WTC11 (cell line): ENCODE measurements at regions not wholly inside any gene's neighbourhood (a gene's known extent, or its start where the extent isn't known, plus 50 kb on each side); places are given as distances from the start of the nearest gene placed in this dataset.

Experiments used
- AFF4 ChIP-seq: sonication (generic); formaldehyde crosslinking; IDR thresholded peaks from 2 replicates; pipeline ENCODE4 v1.8.1; 2023; ENCODE audit warnings: mild to moderate bottlenecking, missing genetic modification reagents, borderline replicate concordance
- EMX1 ChIP-seq: fragments of 250-450 bp; sonication (Bioruptor Pico); IDR thresholded peaks from 2 replicates; pipeline ENCODE4 v1.8.0; 2021; ENCODE audit warnings: mild to moderate bottlenecking
- MXD4 ChIP-seq: fragments of 250-450 bp; sonication (Bioruptor Pico); IDR thresholded peaks from 2 replicates; pipeline ENCODE4 v1.8.0; 2021; ENCODE audit warnings: mild to moderate bottlenecking, moderate library complexity, borderline replicate concordance
- NFE2L1 ChIP-seq: sonication (generic); formaldehyde crosslinking; IDR thresholded peaks from 2 replicates; pipeline ENCODE4 v1.8.1; 2023; ENCODE audit warnings: missing genetic modification reagents
- TF ChIP-seq, protein P1 (sequence below): fragments of 200-600 bp; IDR thresholded peaks from 2 replicates; pipeline ENCODE4 v1.8.0; 2022; ENCODE audit warnings: antibody characterized with exemption
- TF ChIP-seq, protein P2 (sequence below): sonication (generic); formaldehyde crosslinking; IDR thresholded peaks from 2 replicates; pipeline ENCODE4 v1.8.1; 2023; ENCODE audit warnings: mild to moderate bottlenecking, missing genetic modification reagents

DNA sequence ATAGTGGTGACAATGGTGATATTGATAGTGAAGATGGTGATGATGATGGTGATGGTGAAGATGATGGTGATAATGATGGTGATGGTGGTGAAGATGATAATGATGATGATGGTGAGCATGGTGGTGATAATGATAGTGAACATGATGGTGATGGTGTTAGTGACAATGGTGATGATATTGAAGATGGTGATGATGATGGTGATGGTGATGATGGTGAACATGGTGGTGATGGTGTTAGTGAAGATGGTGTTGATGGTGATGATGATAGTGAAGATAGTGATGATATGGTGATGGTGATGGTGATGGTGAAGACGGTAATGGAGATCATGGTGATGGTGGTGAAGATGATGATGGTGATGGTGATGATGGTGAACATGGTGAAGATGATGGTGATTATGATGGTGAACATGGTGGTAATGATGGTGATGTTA, 259.2 kb downstream of the MATN1 start:
- TF ChIP-seq EMX1 (CRISPR knock-in tag), result no peak
- TF ChIP-seq MXD4 (CRISPR knock-in tag), result no peak
- no peak for TF ChIP-seq NFE2L1 (CRISPR knock-in tag)
- TF ChIP-seq, protein P1, sequence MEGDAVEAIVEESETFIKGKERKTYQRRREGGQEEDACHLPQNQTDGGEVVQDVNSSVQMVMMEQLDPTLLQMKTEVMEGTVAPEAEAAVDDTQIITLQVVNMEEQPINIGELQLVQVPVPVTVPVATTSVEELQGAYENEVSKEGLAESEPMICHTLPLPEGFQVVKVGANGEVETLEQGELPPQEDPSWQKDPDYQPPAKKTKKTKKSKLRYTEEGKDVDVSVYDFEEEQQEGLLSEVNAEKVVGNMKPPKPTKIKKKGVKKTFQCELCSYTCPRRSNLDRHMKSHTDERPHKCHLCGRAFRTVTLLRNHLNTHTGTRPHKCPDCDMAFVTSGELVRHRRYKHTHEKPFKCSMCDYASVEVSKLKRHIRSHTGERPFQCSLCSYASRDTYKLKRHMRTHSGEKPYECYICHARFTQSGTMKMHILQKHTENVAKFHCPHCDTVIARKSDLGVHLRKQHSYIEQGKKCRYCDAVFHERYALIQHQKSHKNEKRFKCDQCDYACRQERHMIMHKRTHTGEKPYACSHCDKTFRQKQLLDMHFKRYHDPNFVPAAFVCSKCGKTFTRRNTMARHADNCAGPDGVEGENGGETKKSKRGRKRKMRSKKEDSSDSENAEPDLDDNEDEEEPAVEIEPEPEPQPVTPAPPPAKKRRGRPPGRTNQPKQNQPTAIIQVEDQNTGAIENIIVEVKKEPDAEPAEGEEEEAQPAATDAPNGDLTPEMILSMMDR, result no peak
- TF ChIP-seq, protein P2, sequence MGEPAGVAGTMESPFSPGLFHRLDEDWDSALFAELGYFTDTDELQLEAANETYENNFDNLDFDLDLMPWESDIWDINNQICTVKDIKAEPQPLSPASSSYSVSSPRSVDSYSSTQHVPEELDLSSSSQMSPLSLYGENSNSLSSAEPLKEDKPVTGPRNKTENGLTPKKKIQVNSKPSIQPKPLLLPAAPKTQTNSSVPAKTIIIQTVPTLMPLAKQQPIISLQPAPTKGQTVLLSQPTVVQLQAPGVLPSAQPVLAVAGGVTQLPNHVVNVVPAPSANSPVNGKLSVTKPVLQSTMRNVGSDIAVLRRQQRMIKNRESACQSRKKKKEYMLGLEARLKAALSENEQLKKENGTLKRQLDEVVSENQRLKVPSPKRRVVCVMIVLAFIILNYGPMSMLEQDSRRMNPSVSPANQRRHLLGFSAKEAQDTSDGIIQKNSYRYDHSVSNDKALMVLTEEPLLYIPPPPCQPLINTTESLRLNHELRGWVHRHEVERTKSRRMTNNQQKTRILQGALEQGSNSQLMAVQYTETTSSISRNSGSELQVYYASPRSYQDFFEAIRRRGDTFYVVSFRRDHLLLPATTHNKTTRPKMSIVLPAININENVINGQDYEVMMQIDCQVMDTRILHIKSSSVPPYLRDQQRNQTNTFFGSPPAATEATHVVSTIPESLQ, result no peak
- no peak for TF ChIP-seq AFF4 (CRISPR knock-in tag)
